Fibroblast of lung (primary cell): ENCODE measurements at regions not wholly inside any gene's neighbourhood (a gene's known extent, or its start where the extent isn't known, plus 50 kb on each side); places are given as distances from the start of the nearest gene placed in this dataset.

Experiments used
- DNase-seq, 2 donors: peaks; one replicate each; pipeline versions ENCODE4 v3.0.0 to v3.0.0-alpha.2; 2010; ENCODE audit warnings: low read depth in 2 of 2
- H2AFZ ChIP-seq: 2 replicates; pipeline ENCODE4 v1.5.1; 2012; ENCODE audit warnings: low read length, control low read depth, inconsistent platforms
- H3K27ac ChIP-seq: 2 replicates; pipeline ENCODE4 v1.5.1; 2011; ENCODE audit warnings: low read length, control low read depth; ENCODE audit not compliant: insufficient read depth
- H3K27me3 ChIP-seq: 2 replicates; pipeline ENCODE4 v1.5.1; 2011; ENCODE audit warnings: mild to moderate bottlenecking, low read length; ENCODE audit not compliant: control insufficient read depth, insufficient read depth
- H3K36me3 ChIP-seq: 2 replicates; pipeline ENCODE4 v1.5.1; 2011; ENCODE audit warnings: low read length; ENCODE audit not compliant: control insufficient read depth, insufficient read depth
- H3K4me1 ChIP-seq: 2 replicates; pipeline ENCODE4 v1.5.1; 2011; ENCODE audit warnings: low read length; ENCODE audit not compliant: control insufficient read depth, insufficient read depth; ENCODE audit errors: extremely low read depth
- H3K4me2 ChIP-seq: 2 replicates; pipeline ENCODE4 v1.5.1; 2011; ENCODE audit warnings: low read length, control low read depth; ENCODE audit not compliant: insufficient read depth; ENCODE audit errors: extremely low read depth
- H3K4me3 ChIP-seq, 4 experiments: fragments of 200-600 bp in 1 of 4; sonication (generic) in 1 of 4; replicated peaks in 1 of 4; 2 replicates each; pipeline ENCODE4 v1.5.1; 2011 to 2016; ENCODE audit warnings: low read length in 4 of 4, low read depth in 3 of 4, mild to moderate bottlenecking in 3 of 4, control low read depth in 2 of 4, inconsistent platforms in 1 of 4, mixed read lengths in 1 of 4; ENCODE audit not compliant: insufficient read depth in 1 of 4; ENCODE audit errors: control extremely low read depth in 1 of 4
- H3K79me2 ChIP-seq: 2 replicates; pipeline ENCODE4 v1.5.1; 2012; ENCODE audit warnings: mild to moderate bottlenecking, low read length, inconsistent platforms; ENCODE audit not compliant: control insufficient read depth, insufficient read depth
- H3K9ac ChIP-seq: 2 replicates; pipeline ENCODE4 v1.5.1; 2011; ENCODE audit warnings: mild to moderate bottlenecking, low read length, control low read depth; ENCODE audit not compliant: insufficient read depth
- H3K9me3 ChIP-seq: 2 replicates; pipeline ENCODE4 v1.5.1; 2012; ENCODE audit warnings: low read depth, low read length; ENCODE audit not compliant: control insufficient read depth, insufficient read depth
- H4K20me1 ChIP-seq: 2 replicates; pipeline ENCODE4 v1.5.1; 2011; ENCODE audit warnings: low read length; ENCODE audit not compliant: control insufficient read depth, insufficient read depth; ENCODE audit errors: extremely low read depth
- EZH2 ChIP-seq: IDR thresholded peaks from 2 replicates; pipeline ENCODE4 v1.5.1; 2012; ENCODE audit warnings: low read length, control low read depth, mild to moderate bottlenecking; ENCODE audit errors: missing control alignments
- TF ChIP-seq, protein P1 (sequence below), 2 donors: IDR thresholded peaks in 1 of 2; conservative IDR thresholded peaks in 1 of 2; 1 replicate in 1 of 2; 2 replicates in 1 of 2; pipeline ENCODE4 v1.5.1; 2011 to 2012; ENCODE audit warnings: low read length in 2 of 2, control low read depth in 1 of 2, inconsistent platforms in 1 of 2, low read depth in 1 of 2, mild to moderate bottlenecking in 1 of 2

DNA sequence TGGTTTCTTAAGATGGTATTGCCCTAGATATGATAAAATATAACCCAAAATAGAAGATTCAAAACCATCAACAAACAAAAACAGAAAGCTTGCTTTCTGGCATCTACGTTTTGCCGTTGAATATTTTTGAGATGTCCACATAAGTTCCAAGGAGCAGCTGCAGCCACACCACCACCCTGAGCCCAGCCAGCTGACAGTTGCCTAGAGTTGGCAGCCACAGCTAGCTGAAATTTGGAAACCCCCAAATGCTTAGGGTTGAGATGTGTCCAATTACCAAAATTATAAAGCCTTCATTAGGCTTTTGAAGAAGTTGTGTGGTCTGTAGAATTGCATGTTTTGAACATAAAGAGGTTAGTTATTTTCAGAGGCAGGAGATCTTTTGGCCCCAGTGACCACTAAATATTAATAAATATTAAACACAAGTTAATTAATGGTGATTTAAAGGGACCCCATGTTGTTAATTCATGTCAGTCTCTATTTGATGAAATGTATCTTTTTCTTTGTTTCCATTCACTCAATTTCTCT, 118.1 kb upstream of the DTNA start:
- H3K4me1 ChIP-seq, result peaks cover 2% of the 10 kb centered on the region
- no peaks in the 10 kb centered on the region for H3K9me3 ChIP-seq
- no peaks in the 10 kb centered on the region for H3K79me2 ChIP-seq
- H3K4me3 ChIP-seq, result no peak overlapping the region
- TF ChIP-seq, protein P1, sequence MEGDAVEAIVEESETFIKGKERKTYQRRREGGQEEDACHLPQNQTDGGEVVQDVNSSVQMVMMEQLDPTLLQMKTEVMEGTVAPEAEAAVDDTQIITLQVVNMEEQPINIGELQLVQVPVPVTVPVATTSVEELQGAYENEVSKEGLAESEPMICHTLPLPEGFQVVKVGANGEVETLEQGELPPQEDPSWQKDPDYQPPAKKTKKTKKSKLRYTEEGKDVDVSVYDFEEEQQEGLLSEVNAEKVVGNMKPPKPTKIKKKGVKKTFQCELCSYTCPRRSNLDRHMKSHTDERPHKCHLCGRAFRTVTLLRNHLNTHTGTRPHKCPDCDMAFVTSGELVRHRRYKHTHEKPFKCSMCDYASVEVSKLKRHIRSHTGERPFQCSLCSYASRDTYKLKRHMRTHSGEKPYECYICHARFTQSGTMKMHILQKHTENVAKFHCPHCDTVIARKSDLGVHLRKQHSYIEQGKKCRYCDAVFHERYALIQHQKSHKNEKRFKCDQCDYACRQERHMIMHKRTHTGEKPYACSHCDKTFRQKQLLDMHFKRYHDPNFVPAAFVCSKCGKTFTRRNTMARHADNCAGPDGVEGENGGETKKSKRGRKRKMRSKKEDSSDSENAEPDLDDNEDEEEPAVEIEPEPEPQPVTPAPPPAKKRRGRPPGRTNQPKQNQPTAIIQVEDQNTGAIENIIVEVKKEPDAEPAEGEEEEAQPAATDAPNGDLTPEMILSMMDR (conservative IDR thresholded peaks at IDR 0.05 in 1 of 2, IDR thresholded peaks at IDR 0.05 in 1 of 2; ENCODE audit: low read depth in 1 of 2, low read length in 2 of 2), result no peak
- TF ChIP-seq EZH2, result no peak
- H3K36me3 ChIP-seq, result no peaks in the 10 kb centered on the region
- no peak overlapping the region for H3K4me2 ChIP-seq
- no peaks in the 10 kb centered on the region for H4K20me1 ChIP-seq
- H3K9ac ChIP-seq, result no peak overlapping the region
- no peak overlapping the region for H3K27ac ChIP-seq
- H2AFZ ChIP-seq, result no peak overlapping the region
- DNase-seq, result no peak
- no peaks in the 10 kb centered on the region for H3K27me3 ChIP-seq

DNA sequence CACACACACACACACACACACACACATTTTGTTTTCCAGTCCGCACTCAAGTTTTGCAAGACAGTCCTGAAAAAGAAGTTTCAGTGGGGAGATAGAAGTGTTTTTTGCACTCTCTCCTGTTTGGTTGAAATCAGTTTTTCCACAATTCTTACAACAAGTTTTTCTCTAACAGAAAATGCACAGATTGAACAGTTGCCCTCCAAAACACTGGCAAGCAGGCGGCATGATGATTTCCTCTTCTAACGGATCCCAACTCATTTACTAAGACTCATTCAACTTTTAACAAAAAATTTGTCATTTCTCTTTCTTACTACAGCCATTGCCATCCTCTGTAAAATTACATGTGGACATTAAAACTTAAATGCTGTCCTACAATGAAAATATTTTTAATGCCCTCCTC, 117.6 kb upstream of the DTNA start:
- Histone ChIP-seq H2AFZ (peak overlapping the region; percentile 96), H3K9me3 (no peaks in the 10 kb centered on the region), H3K27ac (no peak overlapping the region), H3K4me1 (peaks cover 4% of the 10 kb centered on the region), H3K4me3 (peak overlapping the region in 3 of 4 experiments; percentile 38 to 59 (median 49)), H3K36me3 (no peaks in the 10 kb centered on the region), H3K79me2 (no peaks in the 10 kb centered on the region), H3K4me2 (peak overlapping the region; percentile 91), H3K27me3 (no peaks in the 10 kb centered on the region), H3K9ac (no peak overlapping the region), H4K20me1 (no peaks in the 10 kb centered on the region)
- TF ChIP-seq, protein P1 (conservative IDR thresholded peaks at IDR 0.05 in 1 of 2, IDR thresholded peaks at IDR 0.05 in 1 of 2; ENCODE audit: low read depth in 1 of 2, low read length in 2 of 2), result no peak
- no peak for TF ChIP-seq EZH2
- no peak for DNase-seq

DNA sequence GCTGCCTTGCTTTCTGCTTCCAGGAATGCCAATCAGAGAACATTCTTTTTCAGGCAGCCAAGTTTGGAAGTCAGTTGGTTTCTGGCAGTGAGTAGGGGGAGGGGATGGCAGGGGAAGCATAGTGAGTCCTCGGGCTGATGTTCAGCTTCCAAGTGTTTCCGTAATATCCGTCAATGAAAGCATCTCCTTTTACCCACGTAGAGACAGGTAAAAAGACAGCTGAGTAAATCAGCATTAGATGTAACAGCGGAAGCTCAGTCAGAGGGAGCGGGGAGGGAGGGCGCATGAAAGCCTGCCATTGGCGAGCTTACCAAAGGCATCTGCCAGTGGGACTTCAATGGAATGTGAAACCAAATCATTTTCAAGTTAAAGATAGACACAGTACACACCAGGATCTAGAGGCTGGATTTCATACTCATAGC, 117.1 kb upstream of the DTNA start:
- peak overlapping the region; percentile 96 for H2AFZ ChIP-seq
- H3K9ac ChIP-seq, result no peak overlapping the region
- peak overlapping the region; percentile 38 to 59 (median 53) for H3K4me3 ChIP-seq
- peak overlapping the region; percentile 13 for H3K27ac ChIP-seq
- no peaks in the 10 kb centered on the region for H3K27me3 ChIP-seq
- H4K20me1 ChIP-seq, result no peaks in the 10 kb centered on the region
- peak; percentile 74 to 86 for DNase-seq
- H3K4me2 ChIP-seq, result peak overlapping the region; percentile 91
- no peaks in the 10 kb centered on the region for H3K79me2 ChIP-seq
- no peak for TF ChIP-seq EZH2
- TF ChIP-seq, protein P1 (conservative IDR thresholded peaks at IDR 0.05 in 1 of 2, IDR thresholded peaks at IDR 0.05 in 1 of 2; ENCODE audit: low read depth in 1 of 2, low read length in 2 of 2), result no peak
- H3K4me1 ChIP-seq, result peaks cover 7% of the 10 kb centered on the region
- H3K36me3 ChIP-seq, result no peaks in the 10 kb centered on the region
- no peaks in the 10 kb centered on the region for H3K9me3 ChIP-seq
